GM12865 (cell line): ENCODE measurements at regions not wholly inside any gene's neighbourhood (a gene's known extent, or its start where the extent isn't known, plus 50 kb on each side); places are given as distances from the start of the nearest gene placed in this dataset.

Experiments
- DNase-seq: peaks from one replicate; pipeline ENCODE4 v3.0.0; 2010; ENCODE audit warnings: low read depth
- H3K4me3 ChIP-seq: 2 replicates; pipeline ENCODE4 v1.5.1; 2011; ENCODE audit warnings: mild to moderate bottlenecking, low read depth, low read length, control low read depth
- TF ChIP-seq, protein P1 (sequence below): IDR thresholded peaks from 2 replicates; pipeline ENCODE4 v1.5.1; 2011; ENCODE audit warnings: low read length, control low read depth, low read depth, inconsistent platforms; ENCODE audit not compliant: insufficient read depth; ENCODE audit errors: missing control alignments

DNA sequence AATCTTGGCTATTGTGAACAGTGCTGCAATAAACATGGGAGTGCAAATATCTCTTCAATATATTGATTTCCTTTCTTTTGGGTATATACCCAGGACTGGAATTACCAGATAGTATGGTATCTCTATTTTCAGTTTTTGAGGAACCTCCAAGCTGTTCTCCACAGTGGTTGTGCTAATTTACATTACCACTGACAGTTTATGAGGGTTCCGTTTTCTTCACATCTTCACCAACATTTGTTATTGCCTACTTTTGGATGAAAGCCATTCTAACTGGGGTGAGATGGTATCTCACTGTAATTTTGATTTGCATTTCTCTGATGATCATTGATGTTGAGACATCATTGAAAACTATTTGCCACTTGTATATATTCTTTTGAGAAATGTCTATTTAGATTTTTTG lies 79.6 kb upstream of the ZNF827 start:
- no peak overlapping the region for H3K4me3 ChIP-seq
- TF ChIP-seq, protein P1, sequence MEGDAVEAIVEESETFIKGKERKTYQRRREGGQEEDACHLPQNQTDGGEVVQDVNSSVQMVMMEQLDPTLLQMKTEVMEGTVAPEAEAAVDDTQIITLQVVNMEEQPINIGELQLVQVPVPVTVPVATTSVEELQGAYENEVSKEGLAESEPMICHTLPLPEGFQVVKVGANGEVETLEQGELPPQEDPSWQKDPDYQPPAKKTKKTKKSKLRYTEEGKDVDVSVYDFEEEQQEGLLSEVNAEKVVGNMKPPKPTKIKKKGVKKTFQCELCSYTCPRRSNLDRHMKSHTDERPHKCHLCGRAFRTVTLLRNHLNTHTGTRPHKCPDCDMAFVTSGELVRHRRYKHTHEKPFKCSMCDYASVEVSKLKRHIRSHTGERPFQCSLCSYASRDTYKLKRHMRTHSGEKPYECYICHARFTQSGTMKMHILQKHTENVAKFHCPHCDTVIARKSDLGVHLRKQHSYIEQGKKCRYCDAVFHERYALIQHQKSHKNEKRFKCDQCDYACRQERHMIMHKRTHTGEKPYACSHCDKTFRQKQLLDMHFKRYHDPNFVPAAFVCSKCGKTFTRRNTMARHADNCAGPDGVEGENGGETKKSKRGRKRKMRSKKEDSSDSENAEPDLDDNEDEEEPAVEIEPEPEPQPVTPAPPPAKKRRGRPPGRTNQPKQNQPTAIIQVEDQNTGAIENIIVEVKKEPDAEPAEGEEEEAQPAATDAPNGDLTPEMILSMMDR, result no peak
- DNase-seq, result no peak

DNA sequence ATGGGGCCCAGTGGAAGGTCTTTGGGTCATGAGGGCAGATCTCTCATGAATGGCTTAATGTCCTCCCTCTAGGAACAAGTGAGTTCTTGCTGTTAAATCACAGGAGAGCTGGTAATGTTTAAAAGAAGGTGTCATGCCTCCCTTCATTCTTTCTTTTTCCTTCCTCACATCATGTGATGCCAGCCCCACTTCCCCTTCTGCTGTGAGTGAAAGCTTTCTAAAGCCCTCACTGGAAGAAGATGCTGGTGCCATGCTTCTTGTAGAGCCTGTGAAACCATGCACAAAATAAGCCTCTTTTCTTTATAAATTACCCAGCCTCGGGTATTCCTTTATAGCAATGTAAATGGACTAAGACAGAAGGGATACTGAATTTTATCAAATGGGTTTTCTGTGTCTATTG lies 66.1 kb upstream of the ZNF827 start:
- no peak for DNase-seq
- TF ChIP-seq, protein P1, result no peak
- no peak overlapping the region for H3K4me3 ChIP-seq

DNA sequence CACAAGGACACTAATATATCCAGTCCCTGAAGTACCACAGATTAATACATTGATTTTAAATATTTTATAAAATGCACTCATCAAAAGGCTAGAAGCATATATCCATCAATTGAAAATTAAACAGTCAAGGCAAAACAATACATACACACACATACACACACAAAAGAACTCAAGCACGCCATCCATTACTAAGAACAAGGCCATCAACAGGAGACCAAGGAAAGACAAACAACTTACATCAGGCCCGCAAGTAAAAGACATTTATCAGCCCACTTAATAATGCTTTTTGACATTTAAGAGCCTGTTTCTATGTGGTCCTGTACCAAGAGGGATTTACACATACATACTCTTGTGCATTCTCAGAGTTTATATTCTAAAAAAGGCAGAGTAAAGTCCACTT lies 50.0 kb upstream of the ZNF827 start:
- TF ChIP-seq, protein P1, result no peak
- no peak for DNase-seq

More for the DNA sequence above, 50.0 kb upstream of the ZNF827 start:
- H3K4me3 ChIP-seq, result no peak overlapping the region
